Activated B cell treated with CpG ODN at 0.5 μM for 24 hours (primary cell): ENCODE measurements at regions not wholly inside any gene's neighbourhood (a gene's known extent, or its start where the extent isn't known, plus 50 kb on each side); places are given as distances from the start of the nearest gene placed in this dataset.

ENCODE experiments used
- ATAC-seq: fragments of 200-7000 bp; cut with Tn5 transposase; one replicate; pipeline ENCODE4 v1.10.0; 2021; ENCODE audit warnings: low read depth, mild to moderate bottlenecking, moderate library complexity
- CTCF ChIA-PET: fragments of 350-600 bp; sonication (Branson Sonifier 250); formaldehyde crosslinking; loops from one replicate; lab custom pipeline; 2021; ENCODE audit warnings: antibody characterized with exemption; lab: Charles Lee
- POLR2A ChIA-PET: fragments of 350-600 bp; sonication (Branson Sonifier 250); formaldehyde crosslinking; loops from one replicate; lab custom pipeline; 2021; ENCODE audit warnings: antibody characterized with exemption; lab: Charles Lee
- DNase-seq: peaks from one replicate; pipeline ENCODE4 v3.0.0; 2022
- H3K27ac Mint-ChIP-seq: one replicate; pipeline ENCODE4 v1.8.0; 2020; ENCODE audit warnings: mixed read lengths
- H3K27me3 Mint-ChIP-seq: one replicate; pipeline ENCODE4 v1.8.0; 2021; ENCODE audit warnings: mixed read lengths
- H3K36me3 Mint-ChIP-seq: one replicate; pipeline ENCODE4 v1.8.0; 2021; ENCODE audit warnings: low read depth, mixed read lengths
- H3K4me1 Mint-ChIP-seq: one replicate; pipeline ENCODE4 v1.8.0; 2021; ENCODE audit warnings: mixed read lengths
- H3K4me3 Mint-ChIP-seq: one replicate; pipeline ENCODE4 v1.8.0; 2020; ENCODE audit warnings: mild to moderate bottlenecking, mixed read lengths
- H3K9me3 Mint-ChIP-seq: one replicate; pipeline ENCODE4 v1.8.0; 2020; ENCODE audit warnings: mixed read lengths
- CTCF ChIP-seq: fragments of 200-600 bp; IDR thresholded peaks from one replicate; pipeline ENCODE4 v1.8.0; 2022; ENCODE audit warnings: antibody characterized with exemption, mild to moderate bottlenecking
- intact Hi-C: fragments of 100-400 bp; cut with micrococcal nuclease; formaldehyde crosslinking; loops from one replicate; pipeline ENCODE4 v1.15.1; 2024

GRCh38 chr15:95410757-95411156 is 919.7 kb upstream of the NR2F2 start:
- ChIA-PET POLR2A (no interaction called here), CTCF (no interaction called here)
- H3K27ac Mint-ChIP-seq, result no peak overlapping the region
- no peak for ATAC-seq
- no peaks in the 10 kb centered on the region for H3K27me3 Mint-ChIP-seq
- H3K4me1 Mint-ChIP-seq, result no peaks in the 10 kb centered on the region
- H3K4me3 Mint-ChIP-seq, result no peak overlapping the region
- H3K9me3 Mint-ChIP-seq, result peaks cover 3% of the 10 kb centered on the region
- H3K36me3 Mint-ChIP-seq, result no peaks in the 10 kb centered on the region
- intact Hi-C loops, result no loop called here
- DNase-seq, result no peak
- TF ChIP-seq CTCF, result no peak

DNA sequence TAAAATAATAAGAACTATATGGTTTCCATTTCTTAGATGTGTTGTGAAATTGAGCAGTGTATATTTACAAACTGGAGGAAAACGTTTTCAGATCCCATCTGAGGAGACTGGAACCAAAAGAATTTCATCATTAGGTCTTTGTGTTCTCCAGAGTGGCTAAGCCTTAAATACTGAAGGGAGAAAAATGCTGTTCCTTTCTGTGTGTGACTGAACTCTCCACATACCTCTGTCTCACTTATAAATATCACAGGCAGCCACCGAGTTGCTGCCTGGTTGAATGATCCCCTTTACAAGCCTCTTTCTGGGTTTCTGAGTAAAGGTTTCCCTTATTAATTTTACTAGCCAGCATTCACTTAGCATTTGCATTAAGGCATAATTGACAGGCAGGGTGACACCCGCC is 913.9 kb upstream of the NR2F2 start:
- ATAC-seq (no peak), DNase-seq (no peak)
- no peak for TF ChIP-seq CTCF
- no peaks in the 10 kb centered on the region for H3K27me3 Mint-ChIP-seq
- H3K36me3 Mint-ChIP-seq, result no peaks in the 10 kb centered on the region
- POLR2A ChIA-PET, result no interaction called here
- peaks cover 6% of the 10 kb centered on the region for H3K9me3 Mint-ChIP-seq
- H3K27ac Mint-ChIP-seq, result no peak overlapping the region
- no peaks in the 10 kb centered on the region for H3K4me1 Mint-ChIP-seq
- no peak overlapping the region for H3K4me3 Mint-ChIP-seq
- CTCF ChIA-PET, result no interaction called here
- intact Hi-C loops, result no loop called here

DNA sequence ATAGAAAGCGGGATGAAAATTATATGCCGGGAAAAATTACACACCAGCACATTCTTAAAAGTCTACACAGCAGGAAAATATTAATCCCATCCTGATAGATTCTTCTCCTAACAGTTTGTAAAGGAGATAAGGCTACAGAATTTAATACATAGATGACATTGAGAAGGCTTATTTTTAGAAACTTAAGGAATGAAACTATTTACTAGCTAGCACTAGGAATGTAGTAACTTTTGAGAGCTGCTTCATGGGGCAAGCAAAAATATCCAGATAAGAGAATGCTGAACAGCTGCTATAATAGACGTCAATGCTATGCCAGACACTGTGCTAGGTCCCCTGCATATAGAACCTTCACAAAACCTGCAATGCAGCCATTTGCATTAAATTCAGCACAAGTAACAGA is 912.7 kb upstream of the NR2F2 start:
- Mint-ChIP-seq H3K27me3 (no peaks in the 10 kb centered on the region), H3K4me1 (no peaks in the 10 kb centered on the region), H3K36me3 (no peaks in the 10 kb centered on the region), H3K4me3 (no peak overlapping the region), H3K27ac (no peak overlapping the region), H3K9me3 (peaks cover 8% of the 10 kb centered on the region)
- TF ChIP-seq CTCF, result no peak
- no peak for ATAC-seq
- ChIA-PET CTCF (no interaction called here), POLR2A (no interaction called here)
- DNase-seq, result no peak
- intact Hi-C loops, result no loop called here

GRCh38 chr15:95422255-95422654 is 908.2 kb upstream of the NR2F2 start:
- ATAC-seq, result no peak
- H3K27me3 Mint-ChIP-seq, result no peaks in the 10 kb centered on the region
- CTCF ChIA-PET, result no interaction called here
- no peak for TF ChIP-seq CTCF
- no peaks in the 10 kb centered on the region for H3K36me3 Mint-ChIP-seq
- no peak for DNase-seq
- POLR2A ChIA-PET, result no interaction called here
- intact Hi-C loops, result no loop called here
- H3K9me3 Mint-ChIP-seq, result peaks cover 10% of the 10 kb centered on the region
- H3K4me3 Mint-ChIP-seq, result no peak overlapping the region
- H3K4me1 Mint-ChIP-seq, result no peaks in the 10 kb centered on the region
- H3K27ac Mint-ChIP-seq, result no peak overlapping the region

GRCh38 chr15:95425859-95426258 is 904.6 kb upstream of the NR2F2 start:
- Mint-ChIP-seq H3K27ac (no peak overlapping the region), H3K36me3 (no peaks in the 10 kb centered on the region), H3K27me3 (no peaks in the 10 kb centered on the region), H3K4me3 (no peak overlapping the region), H3K9me3 (peaks cover 11% of the 10 kb centered on the region), H3K4me1 (no peaks in the 10 kb centered on the region)
- ChIA-PET CTCF (no interaction called here), POLR2A (no interaction called here)
- intact Hi-C loops, result no loop called here
- no peak for DNase-seq
- TF ChIP-seq CTCF, result no peak
- no peak for ATAC-seq
